HG03196 (cell line): ENCODE measurements at regions not wholly inside any gene's neighbourhood (a gene's known extent, or its start where the extent isn't known, plus 50 kb on each side); places are given as distances from the start of the nearest gene placed in this dataset.

Experiments
- ATAC-seq: cut with Tn5 transposase; IDR thresholded peaks from one replicate; pipeline ENCODE4 v1.9.1; 2021; ENCODE audit not compliant: unreplicated experiment

- no peak for ATAC-seq
Observed at GRCh38 chr7:41834805-41835694, 132.2 kb upstream of the INHBA start.

- ATAC-seq, result no peak
Observed at GRCh38 chr7:41832941-41833340, 130.1 kb upstream of the INHBA start.

- no peak for ATAC-seq
Observed at GRCh38 chr7:41830271-41830670, 127.4 kb upstream of the INHBA start.

GRCh38 chr7:41828911-41829310 lies 126.0 kb upstream of the INHBA start:
- no peak for ATAC-seq

GRCh38 chr7:41826641-41827040 lies 123.8 kb upstream of the INHBA start:
- no peak for ATAC-seq

- no peak for ATAC-seq
Observed at GRCh38 chr7:41825927-41826480, 123.1 kb upstream of the INHBA start.

GRCh38 chr7:41824284-41824683 lies 121.4 kb upstream of the INHBA start:
- no peak for ATAC-seq

GRCh38 chr7:41822259-41822817 lies 119.4 kb upstream of the INHBA start:
- no peak for ATAC-seq

- ATAC-seq, result no peak
Observed at GRCh38 chr7:41821521-41822213, 118.8 kb upstream of the INHBA start.

- no peak for ATAC-seq
Observed at GRCh38 chr7:41820111-41820671, 117.3 kb upstream of the INHBA start.

- ATAC-seq, result no peak
Observed at GRCh38 chr7:41819645-41820044, 116.8 kb upstream of the INHBA start.

GRCh38 chr7:41818765-41819398 lies 116.0 kb upstream of the INHBA start:
- no peak for ATAC-seq

- ATAC-seq, result no peak
Observed at GRCh38 chr7:41817386-41817785, 114.5 kb upstream of the INHBA start.

- peak; percentile 57 for ATAC-seq
Observed at GRCh38 chr7:41816111-41816510, 113.2 kb upstream of the INHBA start.

- ATAC-seq, result no peak
Observed at GRCh38 chr7:41814888-41815287, 112.0 kb upstream of the INHBA start.

- no peak for ATAC-seq
Observed at GRCh38 chr7:41813286-41813685, 110.4 kb upstream of the INHBA start.

- no peak for ATAC-seq
Observed at GRCh38 chr7:41811941-41812340, 109.1 kb upstream of the INHBA start.

GRCh38 chr7:41809940-41810576 lies 107.2 kb upstream of the INHBA start:
- peak; percentile 88 for ATAC-seq

GRCh38 chr7:41809529-41809939 lies 106.6 kb upstream of the INHBA start:
- ATAC-seq, result no peak

GRCh38 chr7:41809116-41809515 lies 106.2 kb upstream of the INHBA start:
- ATAC-seq, result no peak
